ENCODE measurements at regions not wholly inside any gene's neighbourhood (a gene's known extent, or its start where the extent isn't known, plus 50 kb on each side); places are given as distances from the start of the nearest gene placed in this dataset.

GRCh38 chr11:25702417-25702816 lies 629.5 kb upstream of the ANO3 start:
- DNase-seq (ENCODE audit: insufficient read length, low spot score) (no peak), FAIRE-seq (no peak)
- TF ChIP-seq CTCF (IDR thresholded peaks at IDR 0.05; ENCODE audit: insufficient read depth, missing control alignments) = no peak

DNA sequence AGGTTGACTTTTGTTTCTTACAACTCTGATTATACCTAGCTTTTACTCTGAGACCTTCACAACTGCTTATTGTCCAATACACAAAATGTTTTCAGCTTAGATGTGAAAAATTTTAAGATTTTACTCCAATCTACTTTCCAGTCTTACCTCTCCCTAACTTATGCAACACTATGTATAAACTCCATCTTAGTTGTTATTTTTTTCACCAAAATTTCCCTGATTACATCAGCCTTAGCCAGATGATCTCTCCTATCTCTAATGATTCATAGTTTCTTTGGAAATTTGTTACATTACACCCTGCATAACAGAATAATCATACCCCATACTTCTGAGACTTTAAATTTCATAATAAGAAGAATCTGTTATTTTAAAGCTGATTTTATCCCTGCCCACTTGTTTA lies 621.0 kb upstream of the ANO3 start:
- no peak for DNase-seq (ENCODE audit: insufficient read length, low spot score)
- FAIRE-seq = no peak
- no peak for TF ChIP-seq CTCF (IDR thresholded peaks at IDR 0.05; ENCODE audit: insufficient read depth, missing control alignments)

DNA sequence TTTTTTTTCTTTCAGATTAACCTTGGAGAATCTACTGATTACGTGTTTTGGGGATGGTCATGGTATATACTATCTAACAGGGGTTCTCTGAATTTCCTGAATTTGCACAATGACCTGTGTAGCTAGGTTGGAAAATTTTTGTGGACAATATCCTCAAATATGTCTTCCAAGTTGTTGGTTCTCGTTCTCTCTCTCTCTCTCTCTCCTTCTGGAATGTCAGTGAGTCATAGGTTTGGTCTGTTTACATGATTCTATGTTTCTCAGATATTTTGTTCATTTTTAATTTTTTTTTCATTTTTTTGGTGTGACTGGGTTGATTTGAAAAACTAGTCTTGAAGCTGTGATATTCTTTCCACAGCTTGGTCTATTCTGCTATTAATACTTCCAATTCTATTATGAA lies 604.0 kb upstream of the ANO3 start:
- FAIRE-seq (no peak), DNase-seq (ENCODE audit: insufficient read length, low spot score) (no peak)
- TF ChIP-seq CTCF (IDR thresholded peaks at IDR 0.05; ENCODE audit: insufficient read depth, missing control alignments) = no peak

GRCh38 chr11:25730230-25730629 lies 601.7 kb upstream of the ANO3 start:
- TF ChIP-seq CTCF (IDR thresholded peaks at IDR 0.05; ENCODE audit: insufficient read depth, missing control alignments) = no peak
- FAIRE-seq = no peak
- no peak for DNase-seq (ENCODE audit: insufficient read length, low spot score)

DNA sequence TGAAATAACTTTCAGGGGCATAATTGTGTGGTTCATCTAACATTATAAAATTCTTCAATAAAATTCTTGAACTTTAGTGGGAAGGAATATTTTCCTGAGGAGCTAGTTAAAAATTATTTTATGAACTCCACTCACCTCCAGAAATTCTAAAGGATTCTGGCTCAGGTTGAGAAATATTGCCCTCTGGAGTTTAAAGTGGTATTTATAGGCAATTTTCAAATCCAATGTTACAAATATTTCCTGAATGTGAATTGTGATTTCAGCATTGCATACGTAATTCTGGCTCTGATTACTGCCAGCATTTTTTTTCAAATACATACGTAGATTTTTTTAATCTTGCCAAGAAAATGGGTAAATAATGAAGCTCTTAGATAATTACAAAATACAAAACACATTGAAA lies 598.2 kb upstream of the ANO3 start:
- DNase-seq (ENCODE audit: insufficient read length, low spot score) (no peak), FAIRE-seq (no peak)
- TF ChIP-seq CTCF (IDR thresholded peaks at IDR 0.05; ENCODE audit: insufficient read depth, missing control alignments) = no peak

DNA sequence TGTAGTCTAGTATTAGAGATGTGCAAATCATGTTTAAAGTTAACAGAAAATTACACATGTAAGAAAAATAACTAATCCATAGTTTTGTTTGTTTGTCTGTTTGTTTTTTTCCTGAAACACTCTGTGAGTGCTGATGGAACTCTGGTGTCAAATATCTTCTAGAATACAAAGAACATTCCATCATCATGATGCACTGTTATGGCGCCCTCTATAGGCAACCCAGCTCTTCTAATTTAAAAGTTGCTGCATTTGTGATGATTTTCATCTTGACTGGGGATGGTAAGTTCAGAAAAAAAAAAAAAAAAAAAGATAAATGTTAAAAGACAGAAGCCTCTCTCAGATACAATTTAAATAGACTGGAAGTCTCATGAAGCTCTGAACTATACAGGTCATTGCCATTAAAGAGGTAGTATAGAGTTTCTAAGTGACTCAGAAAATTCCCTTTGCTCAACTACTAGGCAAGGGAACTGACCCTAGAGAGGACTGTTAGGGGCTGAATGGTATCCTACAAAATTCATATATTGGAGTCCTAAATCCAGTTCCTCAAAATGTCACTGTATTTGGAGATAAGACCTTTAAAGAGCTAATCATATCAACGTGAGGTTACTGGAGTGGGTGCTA lies 597.2 kb upstream of the ANO3 start:
- FAIRE-seq (no peak), DNase-seq (ENCODE audit: insufficient read length, low spot score) (no peak)

More for the DNA sequence above, 597.2 kb upstream of the ANO3 start:
- peak; percentile 34 for TF ChIP-seq CTCF (IDR thresholded peaks at IDR 0.05; ENCODE audit: insufficient read depth, missing control alignments)
